Left lung (tissue), 4 donors: ENCODE measurements at regions not wholly inside any gene's neighbourhood (a gene's known extent, or its start where the extent isn't known, plus 50 kb on each side); places are given as distances from the start of the nearest gene placed in this dataset.

ENCODE experiments used
- ATAC-seq: fragments of 200-7000 bp; cut with Tn5 transposase; one replicate; pipeline ENCODE4 v1.9.1; 2020; ENCODE audit warnings: moderate library complexity
- DNase-seq, 4 donors: peaks; one replicate each; pipeline ENCODE4 v3.0.0-alpha.2; 2013 to 2020
- H3K27ac ChIP-seq, 2 donors: fragments of 200-600 bp; sonication (generic) in 1 of 2; one replicate each; pipeline versions ENCODE4 v1.5.0 to v1.8.0; 2020 to 2021
- H3K27me3 ChIP-seq, 2 donors: fragments of 200-600 bp; sonication (generic) in 1 of 2; one replicate each; pipeline versions ENCODE4 v1.5.0 to v1.8.0; 2020 to 2021
- H3K36me3 ChIP-seq, 2 donors: fragments of 200-600 bp; sonication (generic) in 1 of 2; one replicate each; pipeline versions ENCODE4 v1.5.0 to v1.8.0; 2020 to 2021
- H3K4me1 ChIP-seq, 2 donors: fragments of 200-600 bp; one replicate each; pipeline ENCODE4 v1.8.0; 2021
- H3K4me3 ChIP-seq, 2 donors: fragments of 200-600 bp; sonication (generic) in 1 of 2; one replicate each; pipeline versions ENCODE4 v1.5.0 to v1.8.0; 2020 to 2021; ENCODE audit warnings: mild to moderate bottlenecking in 1 of 2
- H3K9me3 ChIP-seq, 2 donors: fragments of 200-600 bp; sonication (generic) in 1 of 2; one replicate each; pipeline versions ENCODE4 v1.5.0 to v1.8.0; 2020 to 2021
- intact Hi-C, 2 donors: fragments of 100-400 bp; cut with DNase I; formaldehyde crosslinking; loops; one replicate each; pipeline versions ENCODE4 v1.11.2 to v1.14.2; 2022
- TF ChIP-seq, protein P1 (sequence below), 2 donors: fragments of 200-600 bp; sonication (generic) in 1 of 2; IDR thresholded peaks; one replicate each; pipeline versions ENCODE4 v1.5.0 to v1.8.0; 2021; ENCODE audit warnings: antibody characterized with exemption in 2 of 2
- donor health status: DM: no; HTN: yes; CAD: no.
- donor health status: DM: no; HTN: no; CAD: no.

DNA sequence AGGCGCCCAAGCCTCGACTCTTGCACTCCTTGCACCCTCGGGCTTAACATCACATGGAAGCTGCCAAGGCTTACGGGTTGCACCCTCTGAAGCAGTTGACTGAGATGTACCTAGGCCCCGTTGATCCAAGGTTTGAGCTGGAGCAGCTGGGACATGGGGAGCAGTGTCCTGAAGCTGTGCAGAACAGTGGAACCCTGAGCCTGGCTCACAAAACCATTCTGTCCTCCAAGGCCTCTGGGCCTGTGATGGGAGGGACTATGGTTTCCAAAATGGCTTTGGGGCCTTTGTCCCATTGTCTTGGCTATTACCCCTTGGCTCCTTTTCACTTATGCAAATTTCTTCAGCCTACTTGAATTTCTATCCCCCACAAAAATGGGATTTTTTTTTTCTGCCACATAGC is 454.0 kb downstream of the PIK3C3 start:
- H3K9me3 ChIP-seq = peaks cover 0 to 14% of the 10 kb centered on the region in 2 donors
- H3K4me1 ChIP-seq = no peaks in the 10 kb centered on the region
- ATAC-seq (no peak), DNase-seq (no peak)
- intact Hi-C loops = no loop called here
- no peak overlapping the region for H3K27ac ChIP-seq
- no peaks in the 10 kb centered on the region for H3K36me3 ChIP-seq
- TF ChIP-seq, protein P1, sequence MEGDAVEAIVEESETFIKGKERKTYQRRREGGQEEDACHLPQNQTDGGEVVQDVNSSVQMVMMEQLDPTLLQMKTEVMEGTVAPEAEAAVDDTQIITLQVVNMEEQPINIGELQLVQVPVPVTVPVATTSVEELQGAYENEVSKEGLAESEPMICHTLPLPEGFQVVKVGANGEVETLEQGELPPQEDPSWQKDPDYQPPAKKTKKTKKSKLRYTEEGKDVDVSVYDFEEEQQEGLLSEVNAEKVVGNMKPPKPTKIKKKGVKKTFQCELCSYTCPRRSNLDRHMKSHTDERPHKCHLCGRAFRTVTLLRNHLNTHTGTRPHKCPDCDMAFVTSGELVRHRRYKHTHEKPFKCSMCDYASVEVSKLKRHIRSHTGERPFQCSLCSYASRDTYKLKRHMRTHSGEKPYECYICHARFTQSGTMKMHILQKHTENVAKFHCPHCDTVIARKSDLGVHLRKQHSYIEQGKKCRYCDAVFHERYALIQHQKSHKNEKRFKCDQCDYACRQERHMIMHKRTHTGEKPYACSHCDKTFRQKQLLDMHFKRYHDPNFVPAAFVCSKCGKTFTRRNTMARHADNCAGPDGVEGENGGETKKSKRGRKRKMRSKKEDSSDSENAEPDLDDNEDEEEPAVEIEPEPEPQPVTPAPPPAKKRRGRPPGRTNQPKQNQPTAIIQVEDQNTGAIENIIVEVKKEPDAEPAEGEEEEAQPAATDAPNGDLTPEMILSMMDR (IDR thresholded peaks at IDR 0.05) = no peak
- no peaks in the 10 kb centered on the region for H3K27me3 ChIP-seq
- no peak overlapping the region for H3K4me3 ChIP-seq

DNA sequence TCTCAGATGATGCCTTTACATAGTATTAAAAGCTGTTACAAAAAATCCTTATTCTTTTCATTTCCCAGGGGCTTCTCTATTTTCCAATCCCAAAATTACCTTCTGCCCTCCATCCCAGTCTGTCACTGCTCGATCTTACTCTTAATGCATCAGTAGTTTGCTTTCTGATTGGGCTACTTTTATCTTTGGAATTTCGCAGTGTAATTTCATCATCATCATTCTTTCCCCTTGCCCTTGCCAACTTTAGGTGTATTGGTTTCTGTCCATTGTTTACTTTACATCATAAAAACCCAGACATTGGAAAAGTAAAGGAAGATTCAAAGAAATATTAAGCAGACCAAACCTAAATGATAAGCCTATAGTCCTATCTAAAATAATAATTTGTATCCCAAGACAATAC is 457.2 kb downstream of the PIK3C3 start:
- ATAC-seq = no peak
- TF ChIP-seq, protein P1 (IDR thresholded peaks at IDR 0.05) = no peak
- Histone ChIP-seq H3K36me3 (no peaks in the 10 kb centered on the region), H3K4me3 (no peak overlapping the region), H3K9me3 (peaks cover 0 to 12% of the 10 kb centered on the region in 2 donors), H3K27me3 (no peaks in the 10 kb centered on the region), H3K27ac (no peak overlapping the region), H3K4me1 (no peaks in the 10 kb centered on the region)
- intact Hi-C loops = no loop called here
- DNase-seq = no peak

DNA sequence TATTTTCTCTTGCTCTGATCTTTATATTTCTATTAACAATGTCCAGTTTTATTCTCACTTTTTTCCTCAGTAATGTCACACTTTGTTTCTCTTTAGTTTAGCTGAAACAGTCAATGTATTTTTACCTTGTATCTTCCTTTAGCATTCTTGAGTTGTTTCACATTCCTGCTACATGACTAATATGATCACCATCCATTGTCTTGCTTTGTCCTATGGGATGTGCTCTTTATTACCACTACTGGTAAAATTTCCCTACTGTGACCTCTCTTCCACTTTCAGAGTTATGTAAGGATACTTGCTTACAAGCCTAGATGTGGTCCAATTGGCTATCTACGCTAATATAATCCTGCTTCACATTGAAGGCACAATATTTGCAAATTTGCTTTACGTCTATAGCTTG is 457.9 kb downstream of the PIK3C3 start:
- H3K27ac ChIP-seq = no peak overlapping the region
- H3K4me3 ChIP-seq = no peak overlapping the region
- ATAC-seq = no peak
- TF ChIP-seq, protein P1 (IDR thresholded peaks at IDR 0.05) = no peak
- peaks cover 0 to 12% of the 10 kb centered on the region in 2 donors for H3K9me3 ChIP-seq
- H3K36me3 ChIP-seq = no peaks in the 10 kb centered on the region
- no peaks in the 10 kb centered on the region for H3K27me3 ChIP-seq
- no peaks in the 10 kb centered on the region for H3K4me1 ChIP-seq
- DNase-seq = no peak
- intact Hi-C loops = no loop called here

DNA sequence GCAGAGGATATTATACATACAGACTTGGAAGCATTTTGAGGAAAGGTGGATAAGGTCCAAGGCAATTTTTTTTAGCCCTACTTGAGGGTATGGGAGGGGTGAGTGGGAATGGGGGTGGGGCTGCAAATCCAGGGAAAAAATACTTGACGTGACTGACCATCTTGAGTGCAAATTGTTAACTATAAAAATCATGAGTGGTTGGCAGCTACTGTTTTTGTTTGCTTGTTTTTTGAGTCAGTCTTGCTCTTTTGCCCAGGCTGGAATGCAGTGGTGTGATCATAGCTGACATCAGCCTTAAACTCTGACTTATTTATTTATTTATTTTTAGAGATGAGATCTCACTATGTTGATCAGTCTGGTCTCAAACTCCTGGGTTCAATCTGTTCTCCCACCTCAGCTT is 458.8 kb downstream of the PIK3C3 start:
- H3K4me1 ChIP-seq = no peaks in the 10 kb centered on the region
- TF ChIP-seq, protein P1 (IDR thresholded peaks at IDR 0.05) = no peak
- peaks cover 0 to 7% of the 10 kb centered on the region in 2 donors for H3K9me3 ChIP-seq
- DNase-seq = no peak
- no peak overlapping the region for H3K27ac ChIP-seq
- H3K27me3 ChIP-seq = no peaks in the 10 kb centered on the region
- H3K36me3 ChIP-seq = no peaks in the 10 kb centered on the region
- peak; percentile 71 for ATAC-seq
- no peak overlapping the region for H3K4me3 ChIP-seq
- intact Hi-C loops = no loop called here

DNA sequence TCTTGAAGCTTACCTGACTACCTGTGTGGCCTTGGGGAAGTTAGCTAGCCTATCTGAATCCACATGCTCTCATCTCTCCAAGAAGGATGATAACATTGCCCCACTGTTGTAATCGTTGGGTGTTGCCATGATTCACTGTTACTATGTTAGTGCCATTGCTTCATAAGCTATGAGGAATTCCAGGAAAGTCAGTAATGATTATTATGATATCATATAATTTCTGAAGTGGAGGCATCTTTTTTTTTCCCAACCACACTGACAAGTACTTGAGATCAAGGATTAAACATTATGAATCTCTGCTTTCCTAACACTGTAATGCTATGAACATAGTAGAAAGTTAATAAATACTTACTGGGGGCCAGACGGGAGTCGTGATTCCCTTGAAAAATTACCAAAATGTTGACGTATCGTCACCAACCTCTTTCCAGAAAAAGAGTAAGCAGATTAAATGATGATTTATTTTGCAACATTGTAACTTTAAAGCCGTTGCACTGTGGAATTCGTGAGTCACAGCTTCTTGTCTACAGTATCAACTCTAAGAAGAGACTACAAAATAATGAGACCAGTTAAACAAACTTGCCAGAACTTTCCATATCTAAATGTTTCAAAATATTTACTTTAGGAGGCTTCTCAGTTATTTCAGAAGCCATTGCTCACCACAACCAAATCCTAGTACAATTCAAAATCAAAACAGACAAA is 459.9 kb downstream of the PIK3C3 start:
- Histone ChIP-seq H3K36me3 (no peaks in the 10 kb centered on the region), H3K4me3 (no peak overlapping the region), H3K27me3 (no peaks in the 10 kb centered on the region), H3K27ac (peak overlapping the region; percentile 6 to 17), H3K4me1 (no peaks in the 10 kb centered on the region), H3K9me3 (no peaks in the 10 kb centered on the region)
- intact Hi-C loops = no loop called here
- TF ChIP-seq, protein P1 (IDR thresholded peaks at IDR 0.05) = no peak
- DNase-seq (no peak), ATAC-seq (peak; percentile 77)
